ENCODE measurements at regions not wholly inside any gene's neighbourhood (a gene's known extent, or its start where the extent isn't known, plus 50 kb on each side); places are given as distances from the start of the nearest gene placed in this dataset.

DNA sequence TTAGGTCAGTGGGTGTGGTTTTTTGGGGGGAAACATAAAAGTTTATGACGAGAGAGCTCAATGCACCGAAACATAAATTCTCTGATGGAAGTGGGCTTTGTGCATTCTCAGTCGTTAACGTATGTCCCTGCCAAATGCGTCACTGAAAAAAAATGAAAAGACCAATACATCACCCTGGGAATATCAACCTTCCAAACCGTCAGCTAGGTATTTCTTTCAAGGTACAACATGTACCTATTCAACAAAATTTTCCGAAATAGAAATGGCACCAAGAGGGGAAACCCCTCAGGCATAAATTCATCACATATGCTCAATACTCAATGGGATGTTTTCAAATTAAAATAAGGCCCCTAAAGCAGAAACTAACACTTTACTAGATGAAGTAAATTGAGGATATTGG lies 266.6 kb upstream of the SUCLG2 start:
- no peak for TF ChIP-seq BACH2 (CRISPR knock-in tag; IDR thresholded peaks at IDR 0.05; ENCODE audit: borderline replicate concordance)
- no peak for TF ChIP-seq TOX (CRISPR knock-in tag; IDR thresholded peaks at IDR 0.05; ENCODE audit: borderline replicate concordance)
- TF ChIP-seq, protein P1, sequence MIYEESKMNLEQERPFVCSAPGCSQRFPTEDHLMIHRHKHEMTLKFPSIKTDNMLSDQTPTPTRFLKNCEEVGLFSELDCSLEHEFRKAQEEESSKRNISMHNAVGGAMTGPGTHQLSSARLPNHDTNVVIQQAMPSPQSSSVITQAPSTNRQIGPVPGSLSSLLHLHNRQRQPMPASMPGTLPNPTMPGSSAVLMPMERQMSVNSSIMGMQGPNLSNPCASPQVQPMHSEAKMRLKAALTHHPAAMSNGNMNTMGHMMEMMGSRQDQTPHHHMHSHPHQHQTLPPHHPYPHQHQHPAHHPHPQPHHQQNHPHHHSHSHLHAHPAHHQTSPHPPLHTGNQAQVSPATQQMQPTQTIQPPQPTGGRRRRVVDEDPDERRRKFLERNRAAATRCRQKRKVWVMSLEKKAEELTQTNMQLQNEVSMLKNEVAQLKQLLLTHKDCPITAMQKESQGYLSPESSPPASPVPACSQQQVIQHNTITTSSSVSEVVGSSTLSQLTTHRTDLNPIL (CRISPR knock-in tag; IDR thresholded peaks at IDR 0.05; ENCODE audit: low read depth) = no peak
- no peak for TF ChIP-seq OSR1 (CRISPR knock-in tag; IDR thresholded peaks at IDR 0.05)
- TF ChIP-seq, protein P2, sequence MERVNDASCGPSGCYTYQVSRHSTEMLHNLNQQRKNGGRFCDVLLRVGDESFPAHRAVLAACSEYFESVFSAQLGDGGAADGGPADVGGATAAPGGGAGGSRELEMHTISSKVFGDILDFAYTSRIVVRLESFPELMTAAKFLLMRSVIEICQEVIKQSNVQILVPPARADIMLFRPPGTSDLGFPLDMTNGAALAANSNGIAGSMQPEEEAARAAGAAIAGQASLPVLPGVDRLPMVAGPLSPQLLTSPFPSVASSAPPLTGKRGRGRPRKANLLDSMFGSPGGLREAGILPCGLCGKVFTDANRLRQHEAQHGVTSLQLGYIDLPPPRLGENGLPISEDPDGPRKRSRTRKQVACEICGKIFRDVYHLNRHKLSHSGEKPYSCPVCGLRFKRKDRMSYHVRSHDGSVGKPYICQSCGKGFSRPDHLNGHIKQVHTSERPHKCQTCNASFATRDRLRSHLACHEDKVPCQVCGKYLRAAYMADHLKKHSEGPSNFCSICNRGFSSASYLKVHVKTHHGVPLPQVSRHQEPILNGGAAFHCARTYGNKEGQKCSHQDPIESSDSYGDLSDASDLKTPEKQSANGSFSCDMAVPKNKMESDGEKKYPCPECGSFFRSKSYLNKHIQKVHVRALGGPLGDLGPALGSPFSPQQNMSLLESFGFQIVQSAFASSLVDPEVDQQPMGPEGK (CRISPR knock-in tag; IDR thresholded peaks at IDR 0.05; ENCODE audit: borderline replicate concordance) = no peak
- TF ChIP-seq ZNF70 (CRISPR knock-in tag; IDR thresholded peaks at IDR 0.05) = no peak
- TF ChIP-seq ARNTL (CRISPR knock-in tag; IDR thresholded peaks at IDR 0.05; ENCODE audit: borderline replicate concordance, low read depth) = no peak
- TF ChIP-seq, protein P3, sequence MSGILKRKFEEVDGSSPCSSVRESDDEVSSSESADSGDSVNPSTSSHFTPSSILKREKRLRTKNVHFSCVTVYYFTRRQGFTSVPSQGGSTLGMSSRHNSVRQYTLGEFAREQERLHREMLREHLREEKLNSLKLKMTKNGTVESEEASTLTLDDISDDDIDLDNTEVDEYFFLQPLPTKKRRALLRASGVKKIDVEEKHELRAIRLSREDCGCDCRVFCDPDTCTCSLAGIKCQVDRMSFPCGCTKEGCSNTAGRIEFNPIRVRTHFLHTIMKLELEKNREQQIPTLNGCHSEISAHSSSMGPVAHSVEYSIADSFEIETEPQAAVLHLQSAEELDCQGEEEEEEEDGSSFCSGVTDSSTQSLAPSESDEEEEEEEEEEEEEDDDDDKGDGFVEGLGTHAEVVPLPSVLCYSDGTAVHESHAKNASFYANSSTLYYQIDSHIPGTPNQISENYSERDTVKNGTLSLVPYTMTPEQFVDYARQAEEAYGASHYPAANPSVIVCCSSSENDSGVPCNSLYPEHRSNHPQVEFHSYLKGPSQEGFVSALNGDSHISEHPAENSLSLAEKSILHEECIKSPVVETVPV (CRISPR knock-in tag; IDR thresholded peaks at IDR 0.05) = no peak
- TF ChIP-seq ZC3H10 (CRISPR knock-in tag; IDR thresholded peaks at IDR 0.05) = no peak
- TF ChIP-seq SNAI2 (CRISPR knock-in tag; IDR thresholded peaks at IDR 0.05) = no peak
- no peak for TF ChIP-seq ZFP3 (CRISPR knock-in tag; IDR thresholded peaks at IDR 0.05)
- TF ChIP-seq CSDC2 (CRISPR knock-in tag; IDR thresholded peaks at IDR 0.05) = no peak

Measured in SK-N-SH treated with all-trans-retinoic acid at 6 μM for 48 hours (cell line).